Colonic mucosa (tissue), 4 donors: ENCODE measurements at regions not wholly inside any gene's neighbourhood (a gene's known extent, or its start where the extent isn't known, plus 50 kb on each side); places are given as distances from the start of the nearest gene placed in this dataset.

ENCODE experiments used
- DNase-seq: peaks from one replicate; pipeline ENCODE4 v3.0.0-alpha.2; 2020
- H3K27ac ChIP-seq: fragments of 200-600 bp; one replicate; pipeline ENCODE4 v1.8.0; 2021
- H3K27me3 ChIP-seq: fragments of 200-600 bp; one replicate; pipeline ENCODE4 v1.8.0; 2021
- H3K36me3 ChIP-seq: fragments of 200-600 bp; one replicate; pipeline ENCODE4 v1.8.0; 2021
- H3K4me1 ChIP-seq: fragments of 200-600 bp; one replicate; pipeline ENCODE4 v1.8.0; 2021; ENCODE audit warnings: mild to moderate bottlenecking
- H3K4me3 ChIP-seq: fragments of 200-600 bp; one replicate; pipeline ENCODE4 v1.8.0; 2021
- H3K9ac ChIP-seq, 2 donors: one replicate each; pipeline ENCODE4 v1.7.0; 2013; ENCODE audit warnings: control low read depth in 2 of 2, low read depth in 2 of 2, low read length in 2 of 2
- H3K9me3 ChIP-seq: fragments of 200-600 bp; one replicate; pipeline ENCODE4 v1.8.0; 2021
- CTCF ChIP-seq: fragments of 200-600 bp; IDR thresholded peaks from one replicate; pipeline ENCODE4 v1.8.0; 2022; ENCODE audit warnings: antibody characterized with exemption, mild to moderate bottlenecking
- intact Hi-C: fragments of 100-400 bp; cut with DNase I; formaldehyde crosslinking; loops from one replicate; pipeline ENCODE4 v1.14.1; 2022
- donor health status: healthy.
- donor health status: DM: no; HTN: no; CAD: no.
- donor health status: DM: no; HTN: no; CAD: no.

GRCh38 chrX:140342410-140342809 lies 162.5 kb downstream of the SOX3 start:
- TF ChIP-seq CTCF: no peak
- no peaks in the 10 kb centered on the region for H3K27me3 ChIP-seq
- H3K9ac ChIP-seq: no peak overlapping the region
- no peaks in the 10 kb centered on the region for H3K36me3 ChIP-seq
- DNase-seq: no peak
- no peaks in the 10 kb centered on the region for H3K9me3 ChIP-seq
- intact Hi-C loops: no loop called here
- no peak overlapping the region for H3K27ac ChIP-seq
- H3K4me3 ChIP-seq: no peak overlapping the region
- no peaks in the 10 kb centered on the region for H3K4me1 ChIP-seq

- intact Hi-C loops: no loop called here
- Histone ChIP-seq H3K9me3 (no peaks in the 10 kb centered on the region), H3K9ac (no peak overlapping the region), H3K27me3 (no peaks in the 10 kb centered on the region), H3K4me3 (no peak overlapping the region), H3K27ac (no peak overlapping the region), H3K4me1 (no peaks in the 10 kb centered on the region), H3K36me3 (no peaks in the 10 kb centered on the region)
- no peak for DNase-seq
- TF ChIP-seq CTCF: no peak
Measured at GRCh38 chrX:140337263-140337662, 167.6 kb downstream of the SOX3 start.

- H3K4me3 ChIP-seq: no peak overlapping the region
- TF ChIP-seq CTCF: no peak
- no peaks in the 10 kb centered on the region for H3K9me3 ChIP-seq
- H3K36me3 ChIP-seq: no peaks in the 10 kb centered on the region
- no peak overlapping the region for H3K9ac ChIP-seq
- no peak overlapping the region for H3K27ac ChIP-seq
- intact Hi-C loops: no loop called here
- H3K27me3 ChIP-seq: no peaks in the 10 kb centered on the region
- H3K4me1 ChIP-seq: no peaks in the 10 kb centered on the region
- DNase-seq: no peak
Measured at GRCh38 chrX:140318296-140318695, 186.6 kb downstream of the SOX3 start.

- Histone ChIP-seq H3K4me3 (no peak overlapping the region), H3K9me3 (no peaks in the 10 kb centered on the region), H3K27ac (no peak overlapping the region), H3K4me1 (no peaks in the 10 kb centered on the region), H3K9ac (no peak overlapping the region), H3K27me3 (no peaks in the 10 kb centered on the region), H3K36me3 (no peaks in the 10 kb centered on the region)
- DNase-seq: no peak
- intact Hi-C loops: no loop called here
- TF ChIP-seq CTCF: no peak
Measured at GRCh38 chrX:140317462-140317861, 187.4 kb downstream of the SOX3 start.

- no peak overlapping the region for H3K4me3 ChIP-seq
- no peaks in the 10 kb centered on the region for H3K4me1 ChIP-seq
- no peaks in the 10 kb centered on the region for H3K36me3 ChIP-seq
- no peak for TF ChIP-seq CTCF
- H3K27ac ChIP-seq: no peak overlapping the region
- no peak for DNase-seq
- H3K9ac ChIP-seq: no peak overlapping the region
- intact Hi-C loops: no loop called here
- no peaks in the 10 kb centered on the region for H3K27me3 ChIP-seq
- H3K9me3 ChIP-seq: no peaks in the 10 kb centered on the region
Measured at GRCh38 chrX:140298960-140299825, 205.7 kb downstream of the SOX3 start.
